Activated T-cell treated with anti-CD3 and anti-CD28 coated beads for 4 hours (primary cell): ENCODE measurements at regions not wholly inside any gene's neighbourhood (a gene's known extent, or its start where the extent isn't known, plus 50 kb on each side); places are given as distances from the start of the nearest gene placed in this dataset.

Experiments used
- DNase-seq: peaks from one replicate; pipeline ENCODE4 v3.0.0-alpha.2; 2020

DNA sequence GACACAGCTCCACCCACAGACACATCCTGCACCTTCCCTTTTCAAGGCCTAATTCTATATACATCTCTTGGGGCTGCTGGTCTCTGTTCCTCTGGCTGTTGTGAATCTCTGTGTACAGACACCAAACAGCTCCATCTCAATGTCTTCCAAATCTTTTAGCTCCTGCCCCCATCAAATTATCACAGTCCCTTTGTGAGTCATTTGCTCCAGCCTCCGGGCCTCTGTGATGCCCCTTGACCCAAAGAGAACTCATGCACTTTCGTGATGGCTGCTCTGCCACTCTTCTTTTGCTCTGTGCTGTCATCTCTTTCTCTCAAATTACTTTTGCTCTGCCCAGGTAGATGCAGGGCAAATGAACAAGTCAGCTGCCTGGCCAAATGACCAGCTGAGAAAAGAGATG, 369.0 kb upstream of the CDIN1 start:
- no peak for DNase-seq

DNA sequence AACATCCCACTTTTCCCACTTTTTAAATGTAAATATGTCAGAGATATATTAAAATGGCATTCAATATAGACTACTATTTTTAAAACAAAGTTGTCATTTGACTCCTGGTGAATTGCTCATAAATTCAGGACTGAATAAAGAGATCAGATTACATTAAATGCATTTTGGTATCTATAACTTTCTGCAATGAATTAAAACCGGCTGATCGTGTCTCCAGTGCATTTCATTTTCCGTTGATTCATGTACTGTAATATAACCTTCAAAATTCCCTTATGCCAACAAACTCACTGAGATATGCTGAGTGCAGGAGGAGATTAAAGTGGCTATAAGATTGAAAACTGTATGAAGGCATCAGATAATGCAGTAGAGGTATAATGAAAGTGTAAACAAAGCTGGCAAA, 361.1 kb upstream of the CDIN1 start:
- no peak for DNase-seq

DNA sequence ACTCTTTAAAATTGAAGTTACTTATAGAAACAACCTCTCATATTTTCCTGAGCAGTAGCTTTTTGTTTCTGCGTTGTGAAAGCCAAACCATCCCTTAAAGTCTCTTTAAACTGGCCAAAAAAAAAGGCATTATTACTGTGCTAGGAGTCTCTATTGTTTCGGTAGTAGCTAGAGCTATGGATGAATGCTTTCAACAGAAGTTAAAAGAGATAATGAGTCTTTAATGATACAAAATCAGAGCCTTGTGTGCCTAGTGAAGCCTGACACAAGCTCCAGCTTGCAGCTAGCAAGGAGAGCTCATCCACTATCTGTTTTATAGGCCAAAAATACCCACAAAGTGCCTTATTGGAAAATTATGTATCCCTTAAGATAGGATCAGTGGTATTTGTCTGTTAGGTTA, 360.4 kb upstream of the CDIN1 start:
- no peak for DNase-seq

DNA sequence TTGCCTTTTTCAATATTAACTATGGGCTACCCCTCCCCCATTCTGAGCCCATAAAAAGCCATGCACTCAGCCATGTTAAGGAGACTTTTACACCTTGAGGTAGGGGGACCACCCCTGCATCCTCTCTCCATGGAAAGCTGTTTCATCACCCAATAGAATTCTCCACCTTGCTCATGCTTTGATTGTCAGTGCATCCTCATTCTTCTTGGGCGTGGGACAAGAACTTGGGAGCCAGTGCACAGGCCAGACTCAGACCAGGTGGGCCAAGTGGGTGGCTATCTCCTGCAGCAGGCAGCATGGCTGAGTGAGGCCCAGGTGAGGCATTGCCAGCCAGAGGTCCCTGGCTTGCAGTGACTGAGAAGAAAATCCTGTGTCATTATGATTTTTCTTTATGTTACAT, 357.4 kb upstream of the CDIN1 start:
- DNase-seq, result no peak

DNA sequence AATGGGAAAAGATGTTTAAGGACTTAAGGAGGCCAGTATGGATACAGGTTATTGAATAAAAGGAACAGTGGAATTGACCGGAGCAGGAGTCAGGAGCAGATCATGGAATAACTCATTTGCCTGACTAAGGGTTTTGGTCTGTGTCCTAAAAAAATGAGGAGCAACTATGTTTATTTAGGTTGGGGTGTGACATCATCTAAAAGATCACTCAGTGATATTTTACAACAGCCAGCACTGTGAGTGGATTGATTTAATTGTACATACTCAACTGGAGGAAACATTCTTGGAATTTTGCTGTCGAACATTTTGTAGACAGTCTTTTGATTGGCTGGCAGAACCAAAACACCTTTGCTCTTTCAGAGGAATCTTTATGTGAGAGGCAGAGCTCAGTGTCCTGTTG, 348.6 kb upstream of the CDIN1 start:
- no peak for DNase-seq

DNA sequence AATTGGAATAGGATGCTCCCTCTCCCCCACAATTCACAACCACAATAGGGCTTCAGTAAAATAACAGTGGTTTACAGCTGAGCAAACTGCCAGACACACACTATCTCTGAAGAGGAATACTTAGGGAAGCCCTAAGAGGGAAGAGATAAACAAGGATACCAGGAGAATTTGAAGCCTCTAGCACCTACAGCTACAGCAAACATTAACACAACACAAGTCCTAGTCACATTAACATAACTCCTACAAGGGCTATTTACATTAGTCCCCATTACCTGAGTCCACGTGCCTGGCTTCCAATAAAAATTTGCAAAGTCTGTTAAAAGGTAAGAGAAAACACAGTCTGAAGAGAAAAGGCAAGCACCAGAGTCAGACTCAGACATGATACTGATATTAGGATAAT, 346.9 kb upstream of the CDIN1 start:
- no peak for DNase-seq

DNA sequence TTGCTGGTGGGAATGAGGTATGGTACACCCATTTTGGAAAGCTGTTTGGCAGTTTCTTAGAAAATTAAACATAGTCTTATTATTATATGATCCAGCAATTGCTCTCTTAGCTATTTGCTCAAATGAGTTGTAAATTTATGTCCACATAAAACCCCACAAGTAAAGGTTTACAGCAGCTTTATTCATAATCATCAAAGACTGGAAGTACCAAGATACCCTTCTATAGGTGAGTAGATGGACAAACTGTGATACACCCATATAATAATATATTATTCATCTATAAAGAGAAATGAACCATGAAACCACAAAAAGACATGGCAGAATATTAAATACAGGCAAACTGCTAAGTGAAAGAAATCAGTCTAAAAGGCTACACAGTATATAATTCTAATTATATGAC, 344.7 kb upstream of the CDIN1 start:
- DNase-seq, result no peak

DNA sequence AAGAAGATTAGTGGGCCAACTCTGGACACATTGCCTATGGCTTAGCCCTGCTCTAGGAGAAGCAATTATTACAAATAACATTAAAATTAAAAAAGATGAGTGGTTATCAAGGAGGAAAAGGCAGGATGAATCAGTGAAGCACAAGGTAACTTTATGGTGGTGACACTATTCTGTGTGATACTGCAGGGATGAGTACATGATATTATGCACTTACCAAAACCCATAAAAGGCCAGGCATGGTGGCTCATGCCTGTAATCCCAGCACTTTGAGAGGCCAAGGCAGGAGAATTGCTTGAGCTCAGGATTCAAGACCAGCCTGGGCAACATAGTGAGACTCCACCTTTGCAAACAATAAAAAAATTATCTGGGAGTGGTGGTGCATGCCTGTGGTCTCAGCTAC, 344.3 kb upstream of the CDIN1 start:
- no peak for DNase-seq

DNA sequence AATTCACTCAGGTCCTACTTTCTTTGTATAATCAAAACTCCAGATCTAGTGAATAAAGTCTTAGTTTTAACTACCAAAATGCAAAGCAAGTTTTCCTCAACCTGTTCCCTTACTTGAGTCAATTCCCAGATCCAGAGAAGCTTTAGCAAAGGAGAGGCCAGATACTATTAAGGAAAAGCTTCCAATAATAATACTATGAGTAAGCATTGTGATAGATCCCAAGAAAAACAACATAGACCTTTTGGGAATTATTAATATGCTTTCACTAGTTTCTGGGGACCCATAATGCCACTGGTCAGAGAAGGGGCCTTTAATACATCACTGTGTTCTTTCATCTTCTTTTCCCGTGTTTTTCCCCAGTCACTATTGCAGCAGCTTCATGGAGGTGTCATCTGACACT, 339.9 kb upstream of the CDIN1 start:
- DNase-seq, result no peak

DNA sequence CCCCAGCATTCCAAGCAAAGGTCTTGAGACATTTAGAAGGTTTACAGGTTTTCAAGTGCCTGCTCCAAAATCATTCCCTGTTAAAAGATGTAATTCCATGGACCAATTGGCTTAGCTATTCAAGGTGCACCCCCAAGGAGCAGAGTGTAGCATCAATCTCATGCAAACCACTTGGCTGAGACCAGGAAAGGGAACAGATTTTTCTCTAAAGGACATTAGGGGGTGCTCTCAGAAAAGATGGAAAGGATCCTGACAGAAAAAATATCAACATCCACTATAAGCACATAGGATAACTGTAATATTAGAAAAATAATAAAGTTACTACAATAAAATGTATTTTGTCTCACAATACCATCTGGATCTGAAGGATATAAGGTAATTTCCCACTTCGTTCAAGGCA, 328.0 kb upstream of the CDIN1 start:
- no peak for DNase-seq

DNA sequence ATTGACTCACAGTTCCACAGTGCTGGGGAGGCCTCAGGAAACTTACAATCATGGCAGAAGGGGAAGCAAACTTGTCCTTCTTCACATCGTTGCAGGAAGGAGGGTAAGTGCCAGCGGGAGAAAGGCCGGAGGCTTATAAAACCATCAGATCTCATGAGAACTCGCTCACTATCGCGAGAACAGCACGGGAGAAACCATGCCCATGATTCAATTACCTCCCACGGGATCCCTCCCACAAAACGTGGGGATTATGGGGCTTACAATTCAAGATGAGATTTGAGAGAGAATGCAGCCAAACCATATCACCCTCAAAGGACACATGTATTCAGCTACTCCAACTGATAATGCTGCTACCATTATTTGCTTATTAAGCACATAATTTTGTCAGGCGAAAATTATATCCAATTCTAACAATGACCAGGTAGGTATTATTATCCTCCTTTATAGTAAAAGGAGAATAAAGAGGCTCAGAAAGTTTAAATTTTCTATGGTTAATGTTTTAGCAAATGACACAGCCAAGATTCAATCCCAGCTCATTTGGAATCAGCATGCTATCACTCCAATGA, 327.2 kb upstream of the CDIN1 start:
- no peak for DNase-seq

DNA sequence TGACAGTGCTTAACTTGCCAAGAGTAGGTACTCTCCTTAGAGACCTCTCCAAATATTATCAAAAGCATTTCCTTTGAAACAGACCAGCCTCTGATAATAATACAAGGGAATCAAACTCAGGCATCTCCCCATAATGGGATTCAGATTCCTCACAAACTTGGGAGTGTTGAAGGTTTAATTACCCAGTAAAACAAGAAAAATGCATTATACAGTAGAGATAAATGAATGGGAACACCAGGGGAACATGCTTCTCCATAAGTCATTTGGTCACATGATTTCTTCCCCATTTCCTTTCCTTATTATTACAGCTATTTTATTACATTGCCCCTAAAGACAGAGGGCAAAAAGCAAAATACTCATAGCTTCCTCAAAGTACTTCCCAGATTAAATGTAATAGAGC, 325.0 kb upstream of the CDIN1 start:
- no peak for DNase-seq

DNA sequence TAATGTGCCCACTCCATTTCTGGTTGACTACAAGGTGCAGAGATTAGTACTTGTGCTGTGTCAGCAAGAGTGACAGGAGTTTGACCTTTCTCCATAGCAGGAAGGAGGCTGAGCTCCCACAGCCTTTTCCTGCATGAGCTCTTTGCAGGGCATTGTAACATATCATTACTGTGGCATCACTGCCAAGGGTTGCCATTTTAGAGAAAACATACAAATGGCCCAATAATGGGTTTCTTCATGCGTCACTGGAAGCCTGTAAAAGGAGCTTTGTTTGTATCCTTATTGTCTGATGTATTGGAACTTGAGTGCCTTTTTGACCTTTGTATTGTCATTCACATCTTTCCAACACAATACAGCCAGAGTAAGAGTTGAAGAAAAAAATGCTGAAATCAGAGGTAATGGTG, 323.0 kb upstream of the CDIN1 start:
- no peak for DNase-seq

DNA sequence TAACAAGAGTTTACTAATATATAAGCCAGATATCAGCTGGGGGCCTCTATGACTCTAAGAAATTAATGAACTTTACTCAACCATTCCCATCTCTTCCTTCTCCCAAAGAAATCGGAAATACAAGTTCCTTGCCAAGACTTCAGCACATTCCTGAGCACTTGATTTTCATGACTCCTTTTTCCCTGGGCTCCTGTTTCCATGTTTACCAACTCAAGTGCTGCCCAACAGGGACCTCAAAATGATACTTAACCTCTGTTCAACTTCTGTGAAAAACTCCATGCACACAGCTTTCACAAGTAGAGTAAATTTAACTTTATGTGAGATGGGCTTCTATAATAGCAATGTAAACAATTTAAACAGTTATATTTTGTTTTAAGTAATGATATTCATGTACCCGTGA, 315.8 kb upstream of the CDIN1 start:
- DNase-seq, result no peak

DNA sequence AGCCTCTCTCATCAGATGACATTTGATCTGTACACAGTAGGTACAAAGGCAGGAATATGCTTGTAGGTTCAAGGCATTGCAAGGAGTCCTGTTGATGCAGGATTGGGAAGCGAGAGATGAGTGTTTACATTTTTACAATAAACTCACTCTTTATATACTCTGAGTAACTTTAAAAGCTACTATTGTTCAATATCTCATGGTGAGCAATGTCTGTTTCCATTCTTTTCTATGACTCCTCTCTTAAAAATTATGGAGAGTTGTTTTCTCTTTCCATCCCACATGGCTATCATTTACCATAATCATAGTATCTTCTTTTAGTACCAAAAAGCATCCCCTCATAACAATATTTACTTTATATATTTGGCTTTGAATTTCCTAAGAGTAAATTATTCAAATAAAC, 314.0 kb upstream of the CDIN1 start:
- no peak for DNase-seq

DNA sequence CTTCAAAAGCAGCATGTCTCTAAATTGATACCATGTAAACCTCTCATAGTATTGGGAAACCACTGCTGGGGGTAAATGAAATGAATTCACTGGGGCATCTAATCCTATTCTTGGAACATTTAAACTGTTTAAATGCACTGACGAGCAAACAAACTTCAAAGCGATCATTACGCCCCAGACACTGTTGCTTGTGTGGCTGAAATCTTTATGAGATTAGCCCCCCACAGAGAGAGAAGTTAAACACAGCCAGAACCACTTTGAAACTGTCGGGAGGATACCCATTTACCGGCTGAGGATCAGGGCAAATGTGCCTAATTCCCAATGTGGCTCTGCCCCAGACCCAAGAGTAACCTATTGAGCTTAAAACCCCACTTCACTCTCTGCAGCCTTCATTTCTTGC, 308.4 kb upstream of the CDIN1 start:
- DNase-seq, result no peak

DNA sequence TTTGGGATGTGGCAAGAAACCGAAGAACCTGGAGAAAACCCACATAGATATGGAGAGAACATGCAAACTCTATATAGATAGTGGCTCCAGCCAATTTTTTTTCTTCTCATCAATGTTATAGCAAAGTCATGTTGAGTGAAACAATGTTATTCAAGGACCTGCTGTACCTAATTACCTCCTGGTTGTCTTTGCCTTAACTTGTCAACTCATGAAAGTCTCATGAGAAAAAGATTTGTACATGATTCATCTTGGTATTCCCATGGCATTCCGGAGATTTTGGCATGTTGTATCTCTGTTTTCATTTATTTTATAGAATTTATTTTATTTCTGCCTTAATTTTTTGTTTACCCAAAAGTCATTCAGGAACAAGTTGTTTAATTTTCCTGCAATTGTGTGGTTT, 303.8 kb upstream of the CDIN1 start:
- DNase-seq, result no peak

DNA sequence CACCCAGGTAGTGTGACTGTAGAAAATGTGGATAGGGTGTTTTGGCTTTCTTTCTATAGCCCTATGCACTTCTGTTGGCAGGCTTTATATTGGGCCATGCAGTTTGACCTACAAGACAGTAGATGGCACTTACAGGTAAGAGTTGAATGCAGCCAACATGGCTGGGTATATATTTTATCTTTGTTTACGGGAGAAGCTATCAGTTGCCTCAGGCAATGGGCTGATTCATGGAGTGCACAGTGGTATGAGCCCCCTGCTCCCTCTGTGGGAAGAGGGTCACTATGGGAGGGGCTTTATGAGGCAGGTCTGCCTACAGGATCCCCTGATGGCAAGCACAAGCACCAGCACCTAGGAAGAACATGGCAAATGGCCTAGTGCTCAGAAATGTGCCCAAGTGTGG, 301.2 kb upstream of the CDIN1 start:
- no peak for DNase-seq

DNA sequence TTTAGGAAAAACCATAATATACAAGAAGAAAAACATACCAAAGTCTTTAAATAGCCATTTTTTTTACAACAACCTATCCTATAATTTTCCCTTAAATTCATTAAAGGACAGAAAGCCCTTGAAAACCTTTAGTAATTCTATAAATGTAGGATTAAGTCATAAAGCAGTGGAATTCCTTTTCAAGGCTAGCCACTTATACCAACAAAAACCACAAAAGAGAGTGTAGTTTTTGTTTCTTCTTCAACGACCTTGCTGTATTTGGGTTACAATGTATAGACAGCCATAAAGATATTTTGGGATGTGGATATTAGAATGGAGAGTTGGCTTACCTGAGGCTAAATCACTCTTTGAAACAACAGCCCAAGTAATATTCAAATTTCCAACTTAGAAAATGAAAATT, 296.6 kb upstream of the CDIN1 start:
- no peak for DNase-seq

DNA sequence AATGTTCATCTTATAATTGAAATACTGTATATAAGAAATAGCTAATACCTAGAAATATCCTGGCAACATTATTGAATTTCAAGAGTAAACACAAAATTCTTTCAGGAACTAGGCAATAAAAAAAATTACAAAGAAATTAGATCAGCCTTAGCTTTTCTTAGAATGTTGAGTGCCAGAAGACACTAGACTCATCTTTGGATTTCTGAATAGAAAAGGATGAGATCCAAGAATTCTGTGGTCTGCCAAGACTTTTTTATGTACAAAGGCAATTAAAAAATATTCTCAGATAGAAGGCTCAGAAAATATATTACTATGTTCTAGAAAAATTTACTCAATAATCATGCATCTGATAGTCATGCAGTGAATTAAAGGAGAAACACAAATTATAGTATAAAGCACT, 294.5 kb upstream of the CDIN1 start:
- DNase-seq, result no peak

DNA sequence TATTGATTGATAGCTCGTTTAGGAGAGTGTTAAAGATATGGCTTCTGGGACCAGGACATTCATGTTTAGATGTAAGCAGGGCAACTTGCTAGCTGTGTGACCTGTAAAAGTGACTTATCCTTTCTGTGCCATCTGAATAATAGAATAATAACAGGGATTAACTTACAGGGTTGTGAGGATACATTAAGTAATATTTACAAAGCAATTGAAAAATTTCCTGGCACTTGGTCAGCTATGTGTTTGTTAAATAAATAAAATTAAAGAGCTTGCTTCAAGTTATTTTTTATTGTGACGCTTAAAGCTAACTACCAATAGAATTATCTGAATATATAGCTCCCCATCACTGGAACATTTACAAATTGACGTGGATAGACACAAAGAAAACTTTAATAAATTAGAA, 287.9 kb upstream of the CDIN1 start:
- no peak for DNase-seq

DNA sequence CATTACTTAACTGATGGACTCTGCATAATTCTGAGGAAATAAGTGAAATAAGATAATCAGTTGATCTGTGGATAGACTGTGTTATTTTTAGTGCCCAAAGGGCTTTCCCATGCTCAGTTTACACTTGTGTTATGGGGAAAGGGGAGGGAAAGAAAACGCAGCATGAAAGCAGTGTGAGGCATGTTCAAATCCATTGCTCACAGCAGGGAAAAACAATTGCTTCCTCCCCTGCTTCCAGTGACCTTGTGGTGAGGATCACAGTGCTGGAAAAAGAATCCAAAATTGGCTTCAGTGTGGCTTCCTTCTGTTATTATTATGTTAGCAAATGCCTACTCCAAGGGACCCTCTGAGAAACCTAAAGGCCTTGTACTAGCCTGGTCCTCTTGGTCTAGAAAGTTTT, 285.1 kb upstream of the CDIN1 start:
- DNase-seq, result no peak

DNA sequence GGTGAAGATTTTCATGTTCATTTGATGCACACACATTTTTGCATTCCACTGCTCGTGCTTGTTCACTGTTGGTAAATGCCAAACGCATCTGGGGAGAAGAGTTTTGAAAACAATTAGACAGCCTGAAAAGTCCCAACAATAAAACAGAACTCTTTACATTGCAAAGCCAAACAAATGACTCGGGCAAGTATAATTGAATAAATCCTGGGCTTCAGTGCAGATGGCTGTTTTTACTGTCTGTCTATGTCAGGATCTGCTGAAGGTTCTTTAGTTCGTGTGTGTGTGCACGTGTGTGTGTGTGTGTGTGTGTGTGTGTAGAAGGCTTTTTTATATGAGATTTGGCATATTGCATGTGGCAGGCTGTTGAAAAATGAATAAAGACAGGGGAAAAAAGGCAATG, 277.5 kb upstream of the CDIN1 start:
- DNase-seq, result no peak

DNA sequence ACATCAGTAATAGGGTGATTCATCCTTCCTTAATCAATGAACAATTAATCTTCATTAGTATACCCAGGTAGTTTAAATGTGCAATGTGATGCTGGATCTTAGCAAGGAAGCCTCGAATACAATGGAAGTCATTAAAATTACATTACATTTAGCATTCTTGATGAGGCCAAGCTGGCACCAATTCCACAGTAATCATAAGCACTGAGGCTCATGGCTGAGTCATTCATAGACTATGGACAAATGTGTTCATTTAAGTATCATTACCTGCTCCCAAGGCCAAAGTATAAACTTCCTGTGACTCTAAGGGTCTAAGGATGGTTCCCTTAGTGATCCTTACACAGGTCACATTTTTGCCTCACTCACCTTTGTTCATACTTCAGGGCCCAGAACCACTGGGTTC, 266.4 kb upstream of the CDIN1 start:
- DNase-seq, result no peak

DNA sequence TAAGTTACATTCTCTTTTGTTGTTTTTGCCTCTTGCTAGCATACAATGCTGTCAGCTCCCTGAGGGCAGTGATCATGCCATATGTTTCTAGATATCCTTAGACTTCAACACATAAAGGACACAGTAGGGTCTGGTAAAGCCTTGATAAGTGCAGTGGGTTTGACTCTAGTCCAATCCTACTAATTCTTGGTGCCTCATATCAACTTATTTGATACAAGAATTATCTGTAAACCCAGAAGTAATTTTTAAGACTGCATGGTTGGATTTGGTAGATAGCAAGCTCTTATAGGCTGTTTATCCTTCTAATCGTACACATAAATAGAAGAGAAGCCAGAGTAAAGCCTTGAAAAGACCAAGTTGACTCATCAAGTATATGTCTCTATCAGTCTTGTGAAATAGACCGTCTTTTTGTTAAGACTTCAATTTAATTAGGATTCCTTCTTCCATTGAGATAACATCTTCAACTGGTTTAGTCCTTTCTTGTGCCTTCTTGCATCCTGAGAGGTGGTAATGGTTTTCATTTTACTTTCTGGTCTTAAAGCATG, 265.6 kb upstream of the CDIN1 start:
- DNase-seq, result no peak

DNA sequence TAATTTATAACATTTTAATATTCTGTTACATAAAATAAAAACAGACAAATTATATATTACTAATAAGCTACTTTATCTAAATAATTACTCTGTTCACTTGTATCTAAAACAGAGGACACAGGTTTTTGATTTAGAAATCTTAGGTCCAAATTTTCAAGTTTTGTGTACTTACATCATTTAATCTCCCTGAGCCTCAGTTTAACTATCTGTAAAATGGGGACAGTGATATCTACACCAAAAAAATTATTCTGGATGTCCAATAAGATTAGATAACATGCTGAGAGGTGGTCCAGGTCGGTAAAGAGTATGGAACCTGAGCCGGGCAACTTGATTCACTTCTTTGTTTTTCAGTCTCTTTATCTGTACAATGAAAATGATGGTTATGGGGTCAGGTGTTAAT, 263.8 kb upstream of the CDIN1 start:
- DNase-seq, result no peak
